CD4-positive, CD25-positive, alpha-beta regulatory T cell (primary cell): ENCODE measurements at regions not wholly inside any gene's neighbourhood (a gene's known extent, or its start where the extent isn't known, plus 50 kb on each side); places are given as distances from the start of the nearest gene placed in this dataset.

ENCODE experiments used
- ATAC-seq, 2 donors: fragments of 150-1000 bp; cut with Tn5 transposase; one replicate each; pipeline ENCODE4 v1.10.0; 2021; ENCODE audit warnings: low read depth in 2 of 2, moderate number of reproducible peaks in 2 of 2, moderate library complexity in 1 of 2
- DNase-seq, 3 donors: peaks; one replicate each; pipeline versions ENCODE4 v3.0.0 to v3.0.0-alpha.2; 2012 to 2022; ENCODE audit warnings: mixed read lengths in 1 of 3
- H3K27ac ChIP-seq: one replicate; pipeline ENCODE4 v1.7.0; 2013; ENCODE audit warnings: mild to moderate bottlenecking, low read length; ENCODE audit not compliant: insufficient read depth, poor library complexity, severe bottlenecking
- H3K27me3 ChIP-seq: one replicate; pipeline ENCODE4 v1.7.0; 2013; ENCODE audit warnings: low read length; ENCODE audit not compliant: control insufficient read depth, insufficient read depth
- H3K36me3 ChIP-seq: one replicate; pipeline ENCODE4 v1.7.0; 2013; ENCODE audit warnings: mild to moderate bottlenecking, low read length, moderate library complexity; ENCODE audit not compliant: control insufficient read depth, insufficient read depth
- H3K4me1 ChIP-seq: 2 replicates; pipeline ENCODE4 v1.7.0; 2013; ENCODE audit warnings: mild to moderate bottlenecking, low read length; ENCODE audit not compliant: insufficient read depth, control insufficient read depth, poor library complexity, severe bottlenecking
- H3K4me3 ChIP-seq: one replicate; pipeline ENCODE4 v1.7.0; 2013; ENCODE audit warnings: low read depth, mild to moderate bottlenecking, low read length, moderate library complexity
- H3K9me3 ChIP-seq, 2 experiments: 1 replicate in 1 of 2; 2 replicates in 1 of 2; pipeline ENCODE4 v1.7.0; 2013; ENCODE audit warnings: low read length in 2 of 2, mild to moderate bottlenecking in 1 of 2, moderate library complexity in 1 of 2; ENCODE audit not compliant: control insufficient read depth in 2 of 2
- H3K27ac Mint-ChIP-seq, 3 donors: one replicate each; pipeline ENCODE4 v1.8.0; 2020 to 2022; ENCODE audit warnings: mild to moderate bottlenecking in 3 of 3, mixed read lengths in 3 of 3, moderate library complexity in 2 of 3
- H3K27me3 Mint-ChIP-seq: one replicate; pipeline ENCODE4 v1.8.0; 2022; ENCODE audit warnings: mild to moderate bottlenecking, mixed read lengths
- H3K36me3 Mint-ChIP-seq: one replicate; pipeline ENCODE4 v1.8.0; 2020; ENCODE audit warnings: mixed read lengths
- H3K4me1 Mint-ChIP-seq, 4 donors: one replicate each; pipeline ENCODE4 v1.8.0; 2020 to 2022; ENCODE audit warnings: mixed read lengths in 4 of 4, mild to moderate bottlenecking in 1 of 4
- H3K4me3 Mint-ChIP-seq, 4 donors: one replicate each; pipeline ENCODE4 v1.8.0; 2020 to 2022; ENCODE audit warnings: mild to moderate bottlenecking in 4 of 4, mixed read lengths in 4 of 4, moderate library complexity in 3 of 4
- H3K9me3 Mint-ChIP-seq, 7 donors: one replicate each; pipeline ENCODE4 v1.8.0; 2020 to 2022; ENCODE audit warnings: mixed read lengths in 7 of 7, mild to moderate bottlenecking in 3 of 7, moderate library complexity in 2 of 7

DNA sequence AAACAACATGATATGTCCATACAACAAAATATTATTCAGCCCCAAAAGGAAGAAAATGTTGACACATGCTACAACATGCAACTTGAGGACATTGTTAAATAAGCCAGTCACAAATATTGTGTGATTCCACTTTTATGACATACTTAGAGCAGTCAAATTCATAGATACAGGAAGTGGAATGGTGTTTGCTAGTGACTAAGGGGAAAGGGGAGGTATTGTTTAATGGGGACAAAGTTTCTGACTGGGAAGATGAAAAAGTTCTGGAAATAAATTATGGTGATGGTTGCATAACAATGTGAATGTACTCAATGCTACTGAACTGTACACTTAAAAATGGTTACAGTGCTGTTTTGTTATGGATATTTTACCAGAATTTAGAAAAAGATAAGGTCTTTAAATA lies 77.7 kb downstream of the RHOU start:
- no peaks in the 10 kb centered on the region for H3K36me3 ChIP-seq
- Mint-ChIP-seq H3K27ac (no peak overlapping the region), H3K4me3 (no peak overlapping the region), H3K36me3 (no peaks in the 10 kb centered on the region), H3K27me3 (peaks cover 11% of the 10 kb centered on the region), H3K9me3 (peaks cover 0 to 2% (median 0%) of the 10 kb centered on the region in 7 donors), H3K4me1 (peaks cover 5 to 28% (median 19%) of the 10 kb centered on the region in 4 donors)
- H3K9me3 ChIP-seq, result no peaks in the 10 kb centered on the region
- DNase-seq, result no peak
- H3K4me3 ChIP-seq, result no peak overlapping the region
- H3K27ac ChIP-seq, result no peak overlapping the region
- peaks cover 24% of the 10 kb centered on the region for H3K4me1 ChIP-seq
- no peaks in the 10 kb centered on the region for H3K27me3 ChIP-seq
- no peak for ATAC-seq

DNA sequence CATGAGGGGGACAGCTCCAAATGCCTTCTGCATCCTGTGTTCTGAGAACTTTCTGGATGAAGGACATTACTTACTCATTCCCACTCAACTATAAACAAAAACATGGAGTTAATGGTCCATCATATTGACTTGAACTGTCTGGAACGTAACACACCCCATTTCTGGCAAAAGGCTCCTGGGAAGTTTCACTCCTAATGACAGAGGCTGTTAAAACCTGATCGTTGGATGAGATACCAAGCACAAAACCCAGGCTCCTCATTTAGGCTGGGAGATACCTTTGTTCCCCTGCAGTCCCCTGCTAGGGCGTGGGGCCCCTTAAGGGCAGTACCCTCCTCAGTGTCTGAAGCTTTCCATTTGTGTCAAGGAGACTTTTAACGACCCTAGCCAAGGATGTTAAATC lies 78.9 kb downstream of the RHOU start:
- Mint-ChIP-seq H3K4me3 (no peak overlapping the region), H3K27ac (no peak overlapping the region), H3K9me3 (peaks cover 0 to 2% (median 0%) of the 10 kb centered on the region in 7 donors), H3K27me3 (peaks cover 17% of the 10 kb centered on the region), H3K4me1 (peaks cover 5 to 27% (median 14%) of the 10 kb centered on the region in 4 donors), H3K36me3 (no peaks in the 10 kb centered on the region)
- no peaks in the 10 kb centered on the region for H3K9me3 ChIP-seq
- ATAC-seq, result no peak
- H3K36me3 ChIP-seq, result no peaks in the 10 kb centered on the region
- H3K27me3 ChIP-seq, result no peaks in the 10 kb centered on the region
- no peak overlapping the region for H3K4me3 ChIP-seq
- H3K4me1 ChIP-seq, result peaks cover 24% of the 10 kb centered on the region
- DNase-seq, result no peak
- no peak overlapping the region for H3K27ac ChIP-seq

DNA sequence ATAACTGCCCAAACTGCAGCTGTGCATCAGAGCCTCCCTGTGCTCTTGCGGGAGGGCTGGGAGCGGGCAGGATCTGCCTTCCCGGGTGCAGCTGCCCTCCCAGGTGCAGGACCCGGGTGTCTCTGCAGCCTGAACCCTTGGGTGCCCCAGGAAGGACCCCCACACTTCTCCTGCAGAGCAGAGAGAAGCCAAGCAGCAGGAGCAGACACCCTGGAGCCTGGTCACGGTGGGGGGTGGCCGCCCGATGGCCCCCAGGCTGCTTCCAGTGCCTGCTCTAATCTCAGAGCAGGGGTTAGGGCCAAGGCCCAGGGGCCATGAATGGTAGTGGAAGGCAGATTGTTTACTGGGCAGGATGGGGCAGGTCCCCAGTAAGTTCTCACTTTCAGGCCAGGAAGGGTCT lies 83.0 kb downstream of the RHOU start:
- H3K4me3 ChIP-seq, result no peak overlapping the region
- ATAC-seq, result no peak

DNA sequence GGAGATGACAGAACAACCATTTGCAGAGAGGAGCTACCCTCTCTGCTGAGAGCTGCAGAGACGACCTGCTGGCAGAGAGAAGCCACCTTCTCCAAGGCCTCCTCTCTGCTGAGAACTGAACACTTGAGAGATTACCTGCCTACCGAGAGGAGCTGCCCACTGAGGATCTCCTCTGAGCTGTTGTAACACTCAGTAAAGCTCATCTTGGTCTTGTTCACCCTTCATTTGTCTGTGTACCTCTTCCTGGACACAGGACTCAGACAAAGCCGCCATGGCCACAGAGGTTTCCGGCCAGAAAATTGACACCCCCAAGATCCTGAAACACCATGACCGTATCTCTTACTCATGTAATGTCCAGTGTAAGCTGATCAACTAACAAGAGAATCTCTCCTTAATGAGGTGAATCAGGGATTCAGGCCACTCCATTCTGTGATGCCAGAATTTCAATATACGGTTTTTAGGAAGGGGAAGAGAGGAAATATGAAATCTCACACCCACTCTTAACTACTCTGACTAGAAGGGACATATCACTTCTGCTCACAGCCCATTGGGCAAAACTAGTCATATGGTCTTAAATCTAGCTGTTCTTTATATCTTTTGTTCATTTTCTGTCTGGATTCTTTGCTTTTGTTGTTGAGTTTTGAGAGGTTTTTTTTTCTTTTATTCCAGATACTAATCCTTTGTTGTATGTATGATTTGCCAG lies 83.8 kb downstream of the RHOU start:
- H3K4me1 Mint-ChIP-seq, result no peaks in the 10 kb centered on the region
- no peak overlapping the region for H3K27ac ChIP-seq
- ATAC-seq (no peak), DNase-seq (no peak)
- H3K36me3 Mint-ChIP-seq, result no peaks in the 10 kb centered on the region
- peaks cover 0 to 3% (median 0%) of the 10 kb centered on the region in 7 donors for H3K9me3 Mint-ChIP-seq
- H3K4me3 Mint-ChIP-seq, result no peak overlapping the region
- no peak overlapping the region for H3K27ac Mint-ChIP-seq
- H3K27me3 Mint-ChIP-seq, result peaks cover 35% of the 10 kb centered on the region
- H3K4me3 ChIP-seq, result no peak overlapping the region
- no peaks in the 10 kb centered on the region for H3K36me3 ChIP-seq
- peaks cover 2% of the 10 kb centered on the region for H3K27me3 ChIP-seq
- H3K9me3 ChIP-seq, result no peaks in the 10 kb centered on the region
- H3K4me1 ChIP-seq, result no peaks in the 10 kb centered on the region

More for the DNA sequence above, 83.0 kb downstream of the RHOU start:
- Histone ChIP-seq H3K27me3 (peaks cover 2% of the 10 kb centered on the region), H3K4me1 (no peaks in the 10 kb centered on the region), H3K9me3 (no peaks in the 10 kb centered on the region), H3K36me3 (no peaks in the 10 kb centered on the region), H3K27ac (no peak overlapping the region)
- Mint-ChIP-seq H3K4me3 (no peak overlapping the region), H3K36me3 (no peaks in the 10 kb centered on the region), H3K27ac (no peak overlapping the region), H3K4me1 (no peaks in the 10 kb centered on the region), H3K9me3 (peaks cover 0 to 2% (median 0%) of the 10 kb centered on the region in 7 donors), H3K27me3 (peaks cover 33% of the 10 kb centered on the region)
- DNase-seq, result no peak

DNA sequence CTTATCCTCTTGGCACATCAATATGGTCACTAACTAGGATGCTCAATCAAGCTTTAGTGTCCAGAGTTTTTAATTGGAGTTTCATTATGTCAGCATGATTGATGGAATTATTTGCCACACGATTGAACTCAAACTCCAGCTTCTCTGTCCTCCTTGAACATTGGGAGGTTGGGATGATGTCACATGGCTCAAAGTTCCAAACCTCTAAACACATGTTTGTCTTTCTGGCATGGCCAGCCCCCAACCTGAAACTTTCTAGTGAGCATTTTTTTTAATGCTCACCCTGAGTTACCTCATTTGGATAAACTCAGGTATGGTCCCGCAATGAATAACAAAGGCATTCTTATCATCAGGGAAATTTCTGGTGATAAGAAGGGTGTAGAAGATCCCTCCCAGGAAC lies 86.0 kb downstream of the RHOU start:
- DNase-seq, result no peak

DNA sequence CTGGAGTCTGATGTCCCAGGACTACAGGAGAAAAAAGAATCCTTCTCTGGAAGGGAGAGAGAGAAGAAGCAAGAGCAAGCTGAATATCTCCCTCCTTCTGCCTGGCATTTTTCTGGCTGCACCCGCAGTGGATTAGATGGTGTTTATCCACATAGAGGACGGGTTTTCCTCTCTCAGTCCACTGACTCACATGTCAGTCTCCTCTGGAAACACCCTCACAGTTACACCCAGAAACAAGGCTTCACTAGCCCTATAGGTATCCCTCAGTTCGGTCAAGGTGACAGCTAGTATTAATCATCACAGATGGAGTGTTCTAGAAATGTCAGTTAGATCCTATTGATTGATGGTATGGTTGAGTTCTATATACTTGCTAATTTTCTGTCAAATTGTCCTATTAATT lies 87.9 kb downstream of the RHOU start:
- ATAC-seq (no peak), DNase-seq (no peak)
- Histone ChIP-seq H3K36me3 (no peaks in the 10 kb centered on the region), H3K4me3 (no peak overlapping the region), H3K27ac (no peak overlapping the region), H3K9me3 (no peaks in the 10 kb centered on the region), H3K27me3 (peaks cover 2% of the 10 kb centered on the region), H3K4me1 (peaks cover 12% of the 10 kb centered on the region)
- Mint-ChIP-seq H3K9me3 (peaks cover 0 to 3% (median 0%) of the 10 kb centered on the region in 7 donors), H3K36me3 (no peaks in the 10 kb centered on the region), H3K4me3 (no peak overlapping the region), H3K4me1 (peaks cover 6 to 11% (median 9%) of the 10 kb centered on the region in 4 donors), H3K27ac (no peak overlapping the region), H3K27me3 (peaks cover 32% of the 10 kb centered on the region)

More for the DNA sequence above, 86.0 kb downstream of the RHOU start:
- no peak overlapping the region for H3K27ac Mint-ChIP-seq
- Histone ChIP-seq H3K36me3 (no peaks in the 10 kb centered on the region), H3K4me1 (peaks cover 5% of the 10 kb centered on the region), H3K27ac (no peak overlapping the region), H3K9me3 (no peaks in the 10 kb centered on the region), H3K4me3 (no peak overlapping the region), H3K27me3 (peaks cover 2% of the 10 kb centered on the region)
- H3K9me3 Mint-ChIP-seq, result peaks cover 0 to 3% (median 0%) of the 10 kb centered on the region in 7 donors
- H3K4me3 Mint-ChIP-seq, result no peak overlapping the region
- H3K36me3 Mint-ChIP-seq, result no peaks in the 10 kb centered on the region
- H3K4me1 Mint-ChIP-seq, result peaks cover 3 to 6% (median 4%) of the 10 kb centered on the region in 4 donors
- H3K27me3 Mint-ChIP-seq, result peaks cover 37% of the 10 kb centered on the region
- ATAC-seq, result no peak

DNA sequence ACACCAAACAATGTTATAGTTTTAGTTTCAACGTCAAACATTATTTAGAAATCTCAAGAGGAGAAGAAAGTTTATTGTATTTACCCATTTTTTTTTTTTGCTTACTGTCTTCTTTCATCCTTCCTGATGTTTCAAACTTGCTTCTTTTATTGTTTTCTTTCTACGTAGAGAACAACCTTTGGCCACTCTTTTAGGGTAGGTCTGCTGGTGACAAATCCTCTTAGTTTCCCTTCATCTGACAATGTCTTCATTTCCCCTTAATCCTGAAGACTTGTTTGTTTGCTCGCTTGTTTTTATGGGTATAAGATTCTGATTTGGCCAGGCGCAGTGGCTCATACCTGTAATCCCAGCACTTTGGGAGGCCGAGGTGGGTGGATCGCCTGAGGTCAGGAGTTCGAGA lies 89.1 kb downstream of the RHOU start:
- Histone ChIP-seq H3K4me1 (peaks cover 12% of the 10 kb centered on the region), H3K36me3 (no peaks in the 10 kb centered on the region), H3K27ac (no peak overlapping the region), H3K9me3 (no peaks in the 10 kb centered on the region), H3K27me3 (peaks cover 2% of the 10 kb centered on the region), H3K4me3 (no peak overlapping the region)
- peaks cover 25% of the 10 kb centered on the region for H3K27me3 Mint-ChIP-seq
- H3K36me3 Mint-ChIP-seq, result no peaks in the 10 kb centered on the region
- H3K27ac Mint-ChIP-seq, result no peak overlapping the region
- DNase-seq, result no peak
- no peak for ATAC-seq
- no peak overlapping the region for H3K4me3 Mint-ChIP-seq
- H3K9me3 Mint-ChIP-seq, result peaks cover 0 to 3% (median 0%) of the 10 kb centered on the region in 7 donors
- H3K4me1 Mint-ChIP-seq, result peaks cover 6 to 11% (median 9%) of the 10 kb centered on the region in 4 donors

DNA sequence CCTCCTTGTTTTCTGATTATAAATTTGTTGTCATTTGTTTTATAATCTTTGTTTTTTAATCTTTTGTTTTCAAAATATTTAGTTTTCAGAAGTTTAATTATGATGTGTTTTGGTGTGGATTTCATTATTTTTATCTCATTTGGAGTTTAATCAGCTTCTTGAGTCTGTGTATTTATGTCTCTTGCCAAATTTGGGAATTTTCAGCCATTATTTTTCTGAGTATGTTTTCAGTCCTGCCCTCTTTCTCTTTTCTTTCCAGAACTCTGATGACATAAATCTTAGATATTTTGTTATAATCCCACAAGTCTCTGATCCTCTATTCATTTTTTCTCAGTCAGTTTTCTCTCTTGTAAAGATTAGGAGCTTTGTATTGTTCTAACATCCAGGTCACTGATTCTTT lies 89.8 kb downstream of the RHOU start:
- no peaks in the 10 kb centered on the region for H3K9me3 ChIP-seq
- peaks cover 2% of the 10 kb centered on the region for H3K27me3 ChIP-seq
- no peak for ATAC-seq
- Mint-ChIP-seq H3K9me3 (peaks cover 0 to 3% (median 0%) of the 10 kb centered on the region in 7 donors), H3K4me3 (no peak overlapping the region), H3K27ac (no peak overlapping the region), H3K36me3 (no peaks in the 10 kb centered on the region), H3K4me1 (peaks cover 6 to 11% (median 9%) of the 10 kb centered on the region in 4 donors), H3K27me3 (peaks cover 22% of the 10 kb centered on the region)
- no peaks in the 10 kb centered on the region for H3K36me3 ChIP-seq
- no peak overlapping the region for H3K27ac ChIP-seq
- no peak for DNase-seq
- peaks cover 12% of the 10 kb centered on the region for H3K4me1 ChIP-seq
- no peak overlapping the region for H3K4me3 ChIP-seq
